ENCODE measurements at regions not wholly inside any gene's neighbourhood (a gene's known extent, or its start where the extent isn't known, plus 50 kb on each side); places are given as distances from the start of the nearest gene placed in this dataset.

- ChIA-PET POLR2A (ENCODE audit: unreplicated experiment) (no interaction called here), CTCF (no interaction called here)
- Histone ChIP-seq H3K4me1 (ENCODE audit: control insufficient read depth, insufficient read depth, low read length) (no peaks in the 10 kb centered on the region), H2BK5ac (ENCODE audit: low read depth, low read length, poor library complexity, severe bottlenecking) (no peak overlapping the region), H2BK20ac (ENCODE audit: low read depth, low read length) (no peak overlapping the region), H3K4ac (ENCODE audit: low read depth, low read length) (no peak overlapping the region), H3K14ac (replicated peaks; ENCODE audit: low read depth, low read length) (no peak overlapping the region), H3K27me3 (ENCODE audit: control insufficient read depth, insufficient read depth, low read length) (no peaks in the 10 kb centered on the region), H2AK9ac (replicated peaks; ENCODE audit: low read depth, low read length, poor library complexity) (no peak overlapping the region), H3K23ac (ENCODE audit: low read depth, low read length) (no peak overlapping the region), H3K4me2 (ENCODE audit: low read depth, low read length) (no peak overlapping the region), H3K79me1 (ENCODE audit: low read depth in 1 of 2, low read length in 2 of 2) (no peaks in the 10 kb centered on the region), H2AK5ac (ENCODE audit: low read depth, low read length) (no peak overlapping the region), H4K8ac (ENCODE audit: low read depth in 2 of 2, low read length in 2 of 2) (no peak overlapping the region), H3K56ac (ENCODE audit: extremely low read depth, insufficient read depth, low read length) (no peak overlapping the region), H3K18ac (ENCODE audit: low read depth, low read length) (no peak overlapping the region), H2AFZ (replicated peaks; ENCODE audit: low read length, poor library complexity) (no peak overlapping the region), H3K9me1 (ENCODE audit: insufficient read depth, low read length) (no peaks in the 10 kb centered on the region; the same call in 1 of the 2 replicates), H3K36me3 (ENCODE audit: control insufficient read depth, insufficient read depth, low read length) (no peaks in the 10 kb centered on the region), H4K5ac (ENCODE audit: low read depth, low read length) (no peak overlapping the region), H3K9ac (ENCODE audit: low read depth, low read length) (no peak overlapping the region), H3K4me3 (ENCODE audit: insufficient read depth, low read depth, low read length) (no peak overlapping the region), H3K27ac (ENCODE audit: insufficient read depth, low read length) (no peak overlapping the region), H3K9me3 (ENCODE audit: control insufficient read depth, insufficient read depth, low read length) (no peaks in the 10 kb centered on the region), H4K91ac (ENCODE audit: insufficient read depth, low read depth, low read length) (no peak overlapping the region), H4K20me1 (ENCODE audit: insufficient read depth, low read length) (no peaks in the 10 kb centered on the region), H2BK15ac (ENCODE audit: low read depth, low read length) (no peak overlapping the region), H2BK120ac (ENCODE audit: low read depth, low read length) (no peak overlapping the region)
- no CpG with 5 or more reads among the region's 1 CpG for WGBS, 2 experiments (ENCODE audit: extremely low coverage in 2 of 2, insufficient read length in 1 of 2)
- in situ Hi-C loops (cut with MboI; ENCODE audit: low sequenced_read_pairs) (no loop called here), dilution Hi-C loops (cut with HindIII; ENCODE audit: low sequenced_read_pairs, unreplicated experiment) (no loop called here), intact Hi-C loops (cut with micrococcal nuclease) (no loop called here)
- DNase-seq, result no peak
- ATAC-seq (ENCODE audit: low read depth), result no peak
- no peak for TF ChIP-seq RCOR1 (IDR thresholded peaks at IDR 0.05; ENCODE audit: insufficient replicate concordance, low read length)
- TF ChIP-seq RAD21 (IDR thresholded peaks at IDR 0.05; ENCODE audit: low read length), result no peak
- TF ChIP-seq ELK1 (IDR thresholded peaks at IDR 0.05; ENCODE audit: borderline replicate concordance, low read depth, low read length), result no peak
- TF ChIP-seq RFX5 (IDR thresholded peaks at IDR 0.05; ENCODE audit: low read depth, low read length), result no peak
- no TSS peak for BruUV-seq (replicated peaks)
These were observed 885.0 kb upstream of the LRRN3 start for GRCh38 chr7:110205899-110206298.
